Cerebellar cortex (tissue), 1 donor: ENCODE measurements at regions not wholly inside any gene's neighbourhood (a gene's known extent, or its start where the extent isn't known, plus 50 kb on each side); places are given as distances from the start of the nearest gene placed in this dataset.
"Not testable (repeated sequence)": the region's sequence is repeated elsewhere in the genome, so short reads cannot be mapped to it uniquely, and the experiment has no call there.

Experiments used
- DNase-seq: peaks from one replicate; pipeline ENCODE4 v3.0.0-alpha.2; 2015; ENCODE audit warnings: low spot score

DNA sequence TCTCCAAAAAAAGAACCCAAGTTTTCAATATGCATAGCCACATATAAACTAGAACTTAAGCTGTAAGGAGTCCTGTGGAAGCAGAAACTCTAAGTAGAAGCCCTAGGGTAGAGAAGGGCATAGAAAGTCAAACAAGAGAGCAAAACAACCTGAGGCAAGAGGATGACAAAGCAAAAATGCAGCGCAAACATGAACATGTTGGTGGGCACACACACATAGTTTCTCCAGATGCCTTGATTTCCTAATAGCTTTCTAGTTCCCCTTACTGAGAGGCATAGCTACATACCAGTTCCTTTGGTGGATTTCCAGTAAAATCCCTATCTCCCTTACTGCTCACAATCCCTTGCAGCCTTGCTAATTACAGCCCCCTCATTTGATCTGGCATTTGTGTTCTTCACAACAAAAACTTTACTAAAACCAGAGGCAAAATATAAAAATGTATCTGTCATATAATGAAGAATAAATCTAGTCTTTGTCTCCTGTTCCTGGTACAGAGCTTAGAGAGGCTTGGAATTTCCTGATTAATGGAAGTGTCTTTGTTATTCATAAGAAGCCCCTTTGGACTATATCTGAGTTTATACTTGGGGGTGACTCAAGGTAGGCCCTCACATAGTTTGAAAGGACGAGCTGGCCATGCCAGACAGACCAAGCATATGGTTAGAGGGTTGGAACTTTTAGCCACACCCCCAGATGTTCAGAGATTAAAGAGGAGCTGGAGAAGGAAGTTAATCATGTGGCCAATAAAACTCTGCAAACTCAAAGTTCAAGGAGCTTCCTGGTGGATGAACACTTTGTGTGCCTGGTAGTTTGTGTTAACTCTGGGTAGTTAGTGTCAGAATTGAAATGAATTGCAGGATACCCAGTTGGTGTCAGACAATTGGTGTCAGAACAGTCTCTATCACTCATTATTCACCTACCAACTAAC, 52.7 kb upstream of the ZCCHC13 start:
- DNase-seq, result no peak

DNA sequence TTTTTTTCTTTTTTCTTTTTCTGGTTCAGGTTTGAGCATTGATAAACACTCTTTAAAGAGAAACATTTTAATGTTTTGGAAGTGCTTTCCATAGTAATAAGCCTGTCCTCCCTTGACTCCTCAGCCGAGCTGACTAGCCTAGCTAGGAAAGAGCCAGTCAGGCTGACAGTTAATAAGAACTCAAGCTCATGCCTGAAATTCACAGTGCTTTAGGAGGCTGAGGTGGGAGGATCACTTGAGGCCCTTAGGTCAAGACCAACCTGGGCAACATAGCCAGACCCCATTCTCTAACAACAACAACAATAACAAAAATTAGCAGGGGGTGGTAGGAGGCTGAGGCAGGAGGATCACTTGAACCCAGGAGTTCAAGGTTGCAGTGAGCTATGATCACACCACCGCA, 53.4 kb upstream of the ZCCHC13 start:
- no peak for DNase-seq

DNA sequence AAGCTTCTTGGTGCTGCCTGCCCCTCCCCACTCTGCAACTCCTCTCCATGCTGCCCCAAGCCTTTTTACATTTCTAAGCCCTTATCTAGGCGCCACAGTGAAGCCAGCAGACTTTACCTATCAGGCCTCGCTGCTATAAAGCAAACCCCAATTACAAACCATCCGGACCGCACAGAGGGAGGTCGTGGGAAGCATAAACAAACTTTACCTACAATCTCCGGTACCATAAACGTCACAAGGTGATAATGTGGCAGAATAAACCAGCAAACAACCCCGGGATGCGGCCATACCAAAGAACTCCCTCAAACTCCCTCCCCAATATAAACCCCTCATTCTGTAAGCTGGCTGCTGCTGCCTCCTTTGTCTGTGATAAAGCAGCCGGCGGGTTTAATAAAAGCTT, 54.0 kb upstream of the ZCCHC13 start:
- DNase-seq, result no peak

DNA sequence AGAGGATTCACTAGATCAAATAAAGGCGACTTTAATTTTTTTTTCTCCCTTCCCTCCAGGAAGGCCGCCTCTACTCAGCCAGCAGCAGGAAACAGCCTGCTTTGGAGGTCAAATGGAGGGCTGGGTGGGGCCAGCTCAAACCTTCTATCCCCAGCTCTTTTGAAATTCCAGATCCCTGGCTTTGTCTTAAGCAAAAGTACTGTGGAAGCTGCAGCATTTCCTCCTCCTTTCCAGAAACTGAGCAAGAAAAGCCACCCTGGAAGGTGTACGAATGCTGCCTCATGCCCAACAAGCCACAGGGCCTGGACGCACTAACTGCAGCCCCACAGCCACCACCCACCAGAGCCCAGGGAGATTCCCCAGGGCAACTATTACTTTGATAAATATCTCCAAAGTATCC, 55.1 kb upstream of the ZCCHC13 start:
- DNase-seq, result no peak

DNA sequence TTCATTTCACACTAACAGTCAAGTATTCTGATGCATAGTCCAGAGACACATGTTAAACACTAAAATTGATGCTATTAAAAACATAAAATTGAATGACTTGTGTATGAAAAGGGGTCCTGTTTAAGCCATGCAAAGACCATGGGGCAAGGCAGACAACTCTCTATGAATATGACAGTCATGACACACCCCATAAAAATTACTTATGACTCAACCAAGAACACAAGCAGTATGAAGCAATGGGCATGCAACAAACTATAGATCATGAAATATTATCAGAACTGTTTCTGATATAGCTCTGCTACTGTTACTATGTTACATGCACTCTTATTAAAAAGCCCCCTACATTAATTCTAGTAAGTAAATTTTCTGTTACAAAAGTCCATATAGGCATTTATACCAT, 57.5 kb upstream of the ZCCHC13 start:
- DNase-seq, result no peak

DNA sequence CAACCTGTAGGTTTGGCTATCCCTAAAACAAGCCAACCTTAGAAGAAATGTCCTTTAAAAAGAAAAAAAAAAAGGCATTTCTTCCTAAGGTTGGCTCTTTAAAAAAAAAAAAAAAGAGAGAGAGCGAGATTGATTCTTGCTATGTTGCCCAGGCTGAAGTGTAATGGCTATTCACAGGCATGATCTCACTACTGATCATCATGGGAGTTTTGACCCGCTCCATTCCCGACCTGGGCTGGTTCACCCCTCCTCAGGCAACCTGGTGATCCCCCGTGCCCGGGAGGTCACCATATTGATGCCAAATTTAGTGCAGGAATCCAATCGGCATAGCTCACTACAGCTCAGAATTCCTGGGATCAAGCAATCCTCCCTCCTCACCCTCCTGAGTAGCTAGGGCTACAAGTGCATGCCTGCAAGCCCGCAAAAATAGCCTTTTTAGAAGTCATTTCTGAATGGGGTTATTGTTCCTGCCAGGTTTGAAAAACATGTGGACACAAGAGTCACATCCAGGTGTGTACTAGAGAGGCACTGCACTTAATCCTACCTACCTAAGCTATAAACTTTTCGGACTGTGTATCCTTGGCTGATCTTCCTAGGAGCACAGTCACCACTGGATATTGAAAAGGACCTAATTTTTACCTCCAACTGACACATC, 61.4 kb upstream of the ZCCHC13 start:
- DNase-seq, result no peak

DNA sequence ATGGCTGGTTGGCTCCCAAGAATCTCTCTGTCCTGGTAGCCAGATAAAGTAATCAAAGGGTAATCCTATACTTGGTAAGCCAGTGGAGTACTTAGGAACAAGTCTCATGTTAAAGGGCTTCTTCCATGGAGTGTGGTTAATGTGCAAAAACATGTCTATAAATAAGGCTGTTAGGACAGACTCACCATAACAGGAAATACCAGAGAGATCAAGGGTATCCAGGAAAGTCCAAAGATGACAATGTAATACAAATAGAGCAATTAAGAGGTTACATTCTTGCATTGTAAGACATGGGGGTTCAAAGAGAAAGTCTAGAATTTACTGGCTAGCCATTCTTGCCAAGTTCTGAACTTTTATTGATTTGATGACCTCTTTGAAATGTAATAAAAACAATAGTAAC, 61.9 kb upstream of the ZCCHC13 start:
- DNase-seq, result no peak

DNA sequence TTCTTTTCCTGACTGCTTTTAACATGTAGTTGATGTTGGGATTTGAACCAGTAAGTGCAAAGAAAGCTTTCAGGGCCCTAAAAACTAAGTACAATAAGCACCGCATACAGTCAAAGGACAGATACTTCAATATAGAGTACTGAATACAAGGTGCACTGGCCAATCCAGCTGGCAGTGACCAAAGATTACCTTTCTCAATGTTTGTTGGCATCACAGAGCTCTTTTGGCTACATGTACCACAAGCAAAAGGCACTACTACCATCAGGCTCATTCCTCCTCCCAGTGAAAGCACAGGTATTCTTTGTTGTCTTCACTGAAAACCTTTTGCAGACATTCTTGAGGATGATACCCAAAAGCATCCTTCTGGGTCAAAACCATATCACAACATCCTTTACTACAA, 65.2 kb upstream of the ZCCHC13 start:
- DNase-seq, result no peak

DNA sequence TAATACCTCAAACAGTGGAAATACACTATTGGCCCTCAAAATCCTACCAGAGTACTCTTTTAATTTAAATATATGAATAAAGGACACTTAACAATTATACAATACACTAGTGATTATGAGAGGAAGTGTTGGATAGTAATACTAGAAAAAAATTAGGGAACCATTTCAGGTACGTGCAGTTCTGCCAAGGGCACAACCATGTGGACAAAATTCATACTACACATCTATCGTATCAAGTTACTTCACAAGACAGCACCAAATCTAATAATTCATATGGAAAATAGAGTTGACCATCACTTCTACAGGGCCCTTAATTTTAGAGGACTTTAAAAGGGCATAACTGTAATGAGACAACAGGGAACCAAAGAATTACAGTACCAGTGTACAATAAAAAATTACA, 69.2 kb upstream of the ZCCHC13 start:
- DNase-seq, result no peak

DNA sequence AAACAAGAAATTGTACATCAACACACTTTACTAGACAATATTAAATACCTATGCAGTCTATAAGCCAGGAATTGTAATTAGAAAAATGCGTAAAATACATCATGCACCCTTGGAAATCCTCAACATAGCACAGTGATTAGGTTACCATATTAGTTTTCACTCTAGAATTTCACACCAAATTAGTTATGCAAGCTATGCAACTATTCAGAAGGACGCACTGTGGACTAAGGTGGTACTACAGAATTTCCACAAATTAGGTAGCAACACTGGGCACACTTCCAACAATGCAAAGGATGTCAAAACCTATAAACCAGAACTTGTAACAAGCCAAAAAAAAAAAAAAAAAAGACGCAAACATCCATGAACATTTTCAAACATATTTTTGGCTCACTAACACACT, 71.1 kb upstream of the ZCCHC13 start:
- DNase-seq, result peak; percentile 22

DNA sequence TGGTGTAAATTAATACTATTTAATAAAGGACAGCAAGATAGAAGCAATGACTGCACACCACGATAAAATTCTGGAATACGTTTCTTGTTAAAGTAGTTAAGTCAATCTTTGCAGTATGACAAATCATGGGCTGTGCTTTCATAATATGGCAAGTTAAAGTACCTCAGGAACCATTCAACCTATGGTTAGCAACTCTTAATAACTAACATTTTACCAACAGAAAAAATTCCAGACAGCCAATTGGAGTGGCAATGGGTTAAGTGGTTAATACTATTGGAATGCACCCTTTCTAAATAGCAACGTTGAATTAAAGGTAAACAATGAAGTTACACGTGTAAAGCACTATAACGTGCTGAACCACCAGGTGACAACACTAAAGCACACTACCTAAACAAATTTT, 72.4 kb upstream of the ZCCHC13 start:
- no peak for DNase-seq

DNA sequence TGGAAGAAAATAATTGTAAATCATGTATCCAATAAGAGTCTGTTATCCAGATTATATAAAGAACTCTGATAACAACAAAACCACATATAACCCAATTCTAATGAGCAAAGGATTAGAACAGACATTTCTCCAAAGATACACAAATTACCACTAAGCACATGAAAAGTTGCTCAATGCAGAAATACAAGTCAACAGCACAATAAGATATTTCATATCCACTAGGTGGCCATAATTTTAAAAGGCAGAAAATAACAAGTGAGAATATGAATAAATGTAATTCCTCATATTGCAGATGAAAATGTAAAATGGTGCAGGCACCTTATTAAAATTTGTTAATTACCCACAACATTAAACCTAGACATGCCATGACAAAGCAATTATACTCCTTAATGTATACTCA, 73.9 kb upstream of the ZCCHC13 start:
- DNase-seq, result no peak

DNA sequence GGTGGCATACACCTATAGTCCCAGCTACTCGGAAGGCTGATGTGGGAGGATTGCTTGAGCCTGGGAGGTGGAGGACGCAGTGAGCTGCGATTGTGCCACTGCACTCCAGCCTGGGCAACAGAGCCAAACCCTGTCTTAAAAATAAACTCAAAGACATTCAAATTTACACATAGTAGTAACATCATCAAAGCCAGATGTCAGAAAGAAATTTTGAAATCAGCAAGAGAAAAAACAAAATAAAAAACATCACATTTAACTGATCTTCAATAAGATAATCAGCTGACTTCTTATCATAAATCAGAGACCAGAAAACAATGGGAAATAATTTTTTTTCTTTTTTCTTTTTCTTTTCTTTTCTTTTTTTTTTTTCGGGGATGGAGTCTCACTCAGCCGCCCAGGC, 78.9 kb upstream of the ZCCHC13 start:
- DNase-seq, result no peak

DNA sequence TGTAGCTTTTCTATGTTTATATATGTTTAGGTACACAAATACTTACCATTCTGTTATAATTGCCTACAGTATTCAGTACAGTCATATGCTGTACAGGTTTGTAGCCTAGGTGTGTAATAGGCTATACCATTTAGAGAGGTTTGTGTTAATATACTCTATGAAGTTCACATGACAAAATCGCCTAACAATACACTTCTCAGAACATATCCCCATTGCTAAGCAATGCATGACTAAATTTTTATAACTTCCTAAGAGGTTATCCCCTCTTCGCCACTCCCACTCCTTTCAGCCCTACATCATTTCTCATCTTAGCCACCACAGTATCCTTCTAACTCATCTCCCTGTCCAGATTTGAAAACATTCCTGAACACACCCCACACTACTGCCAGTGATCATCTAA, 83.7 kb upstream of the ZCCHC13 start:
- DNase-seq, result no peak

DNA sequence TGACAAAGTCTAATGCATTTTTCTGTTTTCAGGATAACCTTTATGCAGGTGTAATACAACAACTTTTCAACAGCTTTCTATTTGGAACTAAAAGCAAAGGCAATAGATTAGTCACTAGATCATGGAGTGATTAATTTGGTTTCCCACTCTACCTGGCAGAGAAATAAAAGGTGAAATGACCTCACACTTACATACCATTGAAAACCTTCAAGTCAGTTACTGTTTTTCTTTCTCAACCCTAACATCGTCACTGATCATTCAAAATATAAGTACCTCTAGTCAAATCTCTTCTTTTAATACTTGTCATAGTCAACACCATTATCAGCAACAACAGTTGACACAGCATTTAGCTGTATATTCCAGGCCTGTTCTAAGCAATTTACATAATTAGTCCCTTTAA, 85.1 kb upstream of the ZCCHC13 start:
- no peak for DNase-seq

DNA sequence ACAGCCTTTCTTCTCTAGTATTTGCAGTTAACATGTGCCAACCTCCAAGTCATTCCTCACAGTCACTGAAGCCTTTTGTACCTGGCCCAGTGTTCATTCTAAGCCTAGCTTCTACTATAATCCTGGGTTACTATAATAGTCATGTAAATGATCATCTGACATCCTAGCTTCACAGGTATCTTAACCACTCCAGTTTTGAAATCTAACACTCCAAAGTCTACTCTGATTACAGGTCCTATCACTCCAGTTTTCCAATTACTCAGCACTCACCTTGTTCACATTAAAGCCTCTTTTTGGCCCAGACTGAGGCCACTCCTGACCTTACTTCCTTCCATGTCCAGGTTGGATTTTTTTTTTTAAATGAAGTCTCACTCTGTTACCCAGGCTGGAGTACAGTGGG, 87.6 kb upstream of the ZCCHC13 start:
- DNase-seq, result no peak

DNA sequence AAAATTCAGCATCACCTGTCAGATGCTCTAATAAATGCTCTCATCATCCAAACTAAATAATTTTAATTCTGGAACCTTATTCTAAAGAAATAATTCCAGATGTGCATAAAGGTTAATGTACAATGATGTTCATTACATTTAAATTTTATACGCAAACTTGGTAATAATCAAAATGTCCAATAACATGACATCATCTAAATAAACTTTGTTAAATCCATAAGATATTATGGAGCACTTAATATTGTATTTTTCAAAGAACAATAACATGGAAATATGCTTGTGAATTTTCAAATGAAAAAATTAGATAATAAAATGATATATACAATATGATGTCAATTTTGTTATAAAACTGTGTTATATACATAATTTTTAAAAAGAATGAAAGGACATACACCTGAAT, 92.1 kb upstream of the ZCCHC13 start:
- DNase-seq, result no peak

DNA sequence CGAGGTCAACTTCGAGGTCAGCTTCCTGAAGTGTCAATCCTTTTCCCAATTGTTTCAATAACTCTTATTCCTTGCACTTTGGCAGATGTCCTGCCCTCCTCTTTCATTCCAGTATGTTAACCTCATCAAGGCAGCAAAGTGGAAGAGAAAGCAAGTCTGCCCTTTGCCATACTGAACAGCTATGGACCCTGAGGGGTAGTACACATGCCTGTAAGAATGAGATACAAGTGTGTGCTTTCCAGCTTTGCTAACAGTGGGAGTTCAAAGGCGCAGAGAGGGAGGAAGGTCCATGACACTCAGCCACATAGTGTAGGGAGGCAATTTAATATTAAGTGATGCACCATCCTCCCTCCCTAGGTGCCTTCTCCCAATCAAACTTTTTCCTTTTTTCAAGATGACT, 96.4 kb upstream of the ZCCHC13 start:
- no peak for DNase-seq

DNA sequence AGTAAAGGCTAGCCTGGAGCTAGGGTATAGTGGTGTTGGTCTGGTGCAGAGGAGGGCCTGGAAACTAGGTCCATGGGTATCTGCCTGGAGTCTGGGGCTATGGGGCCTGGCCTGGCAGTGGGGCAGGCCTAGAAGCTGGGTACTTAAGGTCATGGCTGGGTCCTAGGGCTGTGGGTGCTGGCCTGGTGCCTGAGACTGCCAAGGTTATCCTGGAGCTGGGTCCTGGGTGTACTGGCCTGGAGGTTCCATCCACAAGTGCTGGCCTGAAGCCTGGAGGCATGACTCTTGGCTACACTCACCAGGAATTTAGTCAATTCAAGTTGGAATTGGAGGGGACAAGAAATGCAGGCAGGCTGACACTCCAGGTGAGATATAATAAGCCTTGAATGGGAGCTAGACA, 108.4 kb upstream of the ZCCHC13 start:
- no peak for DNase-seq

DNA sequence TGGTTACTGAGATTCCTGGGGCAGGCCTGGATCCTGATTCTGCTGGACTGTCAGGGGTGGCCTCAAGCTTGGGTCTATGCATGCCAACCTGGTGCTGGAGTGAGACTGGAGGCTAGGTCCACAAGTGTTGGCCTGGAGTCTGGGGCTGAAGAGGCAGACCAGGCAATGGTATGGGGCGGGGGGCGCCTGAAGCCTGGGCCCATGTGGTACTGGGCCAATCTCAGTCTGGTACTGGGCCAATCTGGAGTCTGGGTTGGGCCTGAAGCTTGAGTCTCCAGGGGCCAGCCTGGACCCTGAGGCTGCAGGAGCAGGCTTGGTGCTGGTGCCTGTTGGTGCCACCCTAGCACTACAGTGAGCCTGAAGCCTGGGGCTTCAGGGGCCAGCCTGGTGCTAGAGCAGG, 108.9 kb upstream of the ZCCHC13 start:
- no peak for DNase-seq

DNA sequence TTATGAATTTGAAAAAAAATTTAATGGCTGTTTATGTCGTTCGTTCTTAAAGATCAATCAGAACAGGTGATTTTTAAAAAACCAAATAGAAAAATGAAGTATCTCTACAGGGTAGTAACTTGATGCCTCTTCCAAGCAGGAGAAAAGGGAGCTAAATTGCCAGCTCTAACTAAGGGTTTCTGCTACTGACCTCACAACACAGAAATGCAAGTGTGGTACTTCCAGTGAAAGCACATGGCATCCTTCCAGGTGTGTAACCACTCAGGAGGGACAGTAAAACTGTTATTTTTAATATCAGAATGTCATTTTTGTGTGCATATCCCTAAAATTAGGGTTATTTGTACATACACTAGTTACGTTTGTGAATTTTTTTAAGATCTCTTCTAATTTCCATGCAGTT, 116.8 kb upstream of the ZCCHC13 start:
- no peak for DNase-seq

DNA sequence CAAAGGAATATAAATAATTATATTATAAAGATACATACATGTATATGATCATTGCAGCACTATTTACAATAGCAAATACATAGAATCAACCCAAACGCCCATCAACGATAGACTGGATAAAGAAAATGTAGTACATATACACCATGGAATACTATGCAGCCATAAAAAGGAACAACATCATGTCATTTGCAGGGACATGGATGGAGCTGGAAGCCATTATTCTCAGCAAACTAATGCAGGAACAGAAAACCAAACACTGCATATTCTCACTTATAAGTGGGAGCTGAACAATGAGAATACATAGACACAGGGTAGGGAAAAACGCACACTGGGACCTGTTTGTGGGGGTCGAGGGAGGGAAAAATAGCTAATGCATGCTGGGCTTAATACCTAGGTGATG, 120.9 kb upstream of the ZCCHC13 start:
- not testable (repeated sequence) for DNase-seq

DNA sequence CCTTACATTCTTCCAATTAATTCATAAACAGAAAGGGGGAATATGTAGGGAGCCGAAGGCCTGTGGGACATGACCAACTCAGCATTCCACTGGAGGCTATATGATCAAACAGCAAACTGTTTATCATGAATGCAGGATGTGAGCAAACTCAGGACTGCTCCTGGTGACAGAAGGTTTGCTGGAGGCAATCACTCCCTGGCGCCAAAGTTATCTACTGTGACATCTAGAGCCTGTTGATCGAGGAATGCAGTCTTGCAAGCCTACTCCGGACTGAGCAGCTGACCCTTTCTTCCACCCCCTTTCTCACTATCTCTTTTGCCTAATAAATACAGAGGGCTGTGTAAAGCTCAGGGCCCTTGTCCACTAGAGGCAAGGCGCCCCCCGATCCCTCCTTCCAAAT, 122.0 kb upstream of the ZCCHC13 start:
- DNase-seq, result not testable (repeated sequence)

DNA sequence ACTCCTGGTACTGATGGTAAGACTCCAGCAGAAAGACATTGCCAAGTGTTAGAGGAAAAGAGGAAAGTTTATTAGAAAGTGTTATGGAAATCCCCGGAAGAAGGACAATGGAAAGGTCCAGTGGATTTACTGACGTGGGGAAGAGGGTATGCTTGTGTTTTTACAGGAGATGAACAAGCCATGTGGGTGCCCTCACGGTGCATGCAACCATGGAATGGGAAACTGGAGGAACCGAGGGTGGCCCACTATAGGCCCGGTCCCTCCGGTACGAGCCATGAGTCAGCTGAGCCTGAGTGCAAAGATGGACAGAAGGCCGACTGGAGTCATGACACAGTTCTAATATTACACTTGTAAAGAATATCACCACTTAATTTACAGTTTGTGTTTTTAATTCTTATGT, 123.3 kb upstream of the ZCCHC13 start:
- no peak for DNase-seq
